SK-N-MC (cell line): ENCODE measurements at regions not wholly inside any gene's neighbourhood (a gene's known extent, or its start where the extent isn't known, plus 50 kb on each side); places are given as distances from the start of the nearest gene placed in this dataset.

Source experiments
- EZH2 ChIP-seq: fragments of 200-600 bp; sonication (generic); IDR thresholded peaks from one replicate; pipeline ENCODE4 v1.6.1; 2017; ENCODE audit warnings: antibody characterized with exemption
- POLR2AphosphoS5 ChIP-seq: IDR thresholded peaks from 2 replicates; pipeline ENCODE4 v1.6.1; 2012; ENCODE audit warnings: mild to moderate bottlenecking, low read depth, low read length, borderline replicate concordance

DNA sequence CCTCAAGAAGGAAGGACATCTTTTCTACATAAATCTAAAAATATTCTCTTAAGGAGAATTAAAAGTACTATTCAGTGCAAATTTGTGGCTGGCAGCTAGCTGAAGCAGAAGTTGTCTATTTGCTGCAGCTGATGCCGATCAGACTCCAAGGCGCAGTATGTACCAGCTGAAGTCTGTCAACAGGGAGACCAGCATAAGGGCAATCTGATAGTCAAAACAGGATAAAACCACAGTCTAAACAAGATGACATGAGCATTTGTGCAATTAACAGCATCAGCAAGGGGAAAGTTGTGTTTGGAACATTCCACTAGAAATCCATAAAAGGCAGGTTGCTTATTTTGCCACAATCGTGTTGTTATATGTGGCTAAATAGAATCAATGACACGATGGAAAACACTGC is 198.2 kb upstream of the ROBO2 start:
- no peak for TF ChIP-seq POLR2AphosphoS5
- TF ChIP-seq EZH2: no peak
